Aorta (tissue), 5 donors: ENCODE measurements at regions not wholly inside any gene's neighbourhood (a gene's known extent, or its start where the extent isn't known, plus 50 kb on each side); places are given as distances from the start of the nearest gene placed in this dataset.

Experiments used
- ATAC-seq: fragments of 200-7000 bp; cut with Tn5 transposase; one replicate; pipeline ENCODE4 v1.9.1; 2022; ENCODE audit warnings: moderate library complexity; ENCODE audit not compliant: low FRiP score
- DNase-seq, 2 donors: peaks; one replicate each; pipeline ENCODE4 v3.0.0-alpha.2; 2020
- H3K27ac ChIP-seq, 2 donors: one replicate each; pipeline ENCODE4 v1.5.1; 2013; ENCODE audit warnings: low read length in 2 of 2, mild to moderate bottlenecking in 2 of 2, moderate library complexity in 2 of 2, control low read depth in 1 of 2, inconsistent platforms in 1 of 2, low read depth in 1 of 2
- H3K27me3 ChIP-seq, 2 donors: one replicate each; pipeline ENCODE4 v1.6.1; 2013; ENCODE audit warnings: control low read depth in 1 of 2, low read length in 1 of 2, mild to moderate bottlenecking in 1 of 2, moderate library complexity in 1 of 2; ENCODE audit not compliant: insufficient read depth in 2 of 2, control insufficient read depth in 1 of 2
- H3K36me3 ChIP-seq, 2 donors: one replicate each; pipeline ENCODE4 v1.6.1; 2013; ENCODE audit warnings: control low read depth in 1 of 2, low read length in 1 of 2, mild to moderate bottlenecking in 1 of 2; ENCODE audit not compliant: insufficient read depth in 2 of 2, control insufficient read depth in 1 of 2
- H3K4me1 ChIP-seq, 2 donors: one replicate each; pipeline ENCODE4 v1.6.1; 2013; ENCODE audit warnings: low read length in 2 of 2, control low read depth in 1 of 2, mild to moderate bottlenecking in 1 of 2, moderate library complexity in 1 of 2; ENCODE audit not compliant: insufficient read depth in 2 of 2, control insufficient read depth in 1 of 2
- H3K4me3 ChIP-seq, 2 donors: one replicate each; pipeline ENCODE4 v1.5.1; 2013; ENCODE audit warnings: low read length in 2 of 2, control low read depth in 1 of 2, mild to moderate bottlenecking in 1 of 2
- H3K9me3 ChIP-seq: one replicate; pipeline ENCODE4 v1.6.1; 2013; ENCODE audit warnings: mild to moderate bottlenecking, low read length; ENCODE audit not compliant: control insufficient read depth
- WGBS, 2 donors: extraction: QIAGEN DNeasy Blood & Tissue Kit; methylation state at CpG; one replicate each; pipeline ENCODE4 v1.1.7; 2013; 5-methylcytosine and 5-hydroxymethylcytosine counted together
- intact Hi-C, 2 donors: fragments of 100-400 bp; cut with DNase I; formaldehyde crosslinking; loops; one replicate each; pipeline versions ENCODE4 v1.14.2 to v1.15.0; 2022
- donor health status: healthy with polysubstance abuse.
- donor health status: Bipolar disorder and iron deficiency.
- donor health status: DM: no; HTN: no; CAD: no.
- donor health status: DM: no; HTN: no; CAD: no.
- donor health status: DM: yes; HTN: yes; CAD: no.

DNA sequence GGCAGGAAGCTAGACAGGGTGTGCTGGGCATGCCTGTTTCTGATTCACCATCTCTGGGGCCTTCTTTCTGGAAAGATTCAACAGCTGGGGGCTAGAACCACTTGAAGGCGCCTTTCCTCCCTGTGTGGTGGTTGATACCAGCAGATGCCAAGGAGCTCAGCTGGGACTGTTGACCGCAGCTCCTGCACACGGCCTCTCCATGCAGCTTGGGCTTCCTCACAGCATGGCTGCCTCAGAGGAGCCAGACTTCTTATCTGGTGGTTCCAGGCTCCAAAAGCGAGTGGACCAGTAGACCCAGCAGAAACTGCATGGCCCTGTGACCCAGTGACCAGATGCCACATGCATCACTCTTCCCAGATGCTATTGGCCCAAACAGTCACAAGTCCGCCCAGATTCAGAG, 74.7 kb upstream of the COL5A1 start:
- Histone ChIP-seq H3K27ac (no peak overlapping the region), H3K36me3 (no peaks in the 10 kb centered on the region), H3K9me3 (peaks cover 5% of the 10 kb centered on the region), H3K4me3 (no peak overlapping the region), H3K27me3 (no peaks in the 10 kb centered on the region), H3K4me1 (no peaks in the 10 kb centered on the region)
- no peak for ATAC-seq
- 97 to 98% methylated on average over 5 of the region's 5 CpGs for WGBS, 2 donors
- intact Hi-C loops, result no loop called here
- DNase-seq, result peak in 1 of 2 donors; percentile 12

DNA sequence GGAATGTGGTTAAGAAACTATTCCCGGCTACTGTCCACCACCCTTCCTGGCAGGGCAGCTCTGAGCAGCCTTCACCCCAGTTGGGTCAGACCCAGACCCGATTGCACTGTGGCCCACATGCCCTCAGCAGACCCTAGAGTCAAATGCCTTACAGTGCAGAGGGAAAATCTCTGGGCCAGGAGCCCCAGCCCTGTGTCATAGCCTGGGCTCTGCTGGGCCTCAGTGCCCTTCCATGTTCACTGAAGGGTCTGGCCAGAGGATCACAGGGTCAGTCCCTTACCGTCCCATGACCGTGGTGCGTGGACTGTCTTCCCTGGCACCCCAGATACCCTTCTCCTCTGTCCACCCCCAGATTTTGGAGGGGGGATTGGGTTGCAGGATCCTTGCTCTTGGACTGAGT, 73.5 kb upstream of the COL5A1 start:
- DNase-seq (peak in 1 of 2 donors; percentile 25), ATAC-seq (peak; percentile 11)
- WGBS, 2 donors, result 89% methylated on average over 5 of the region's 5 CpGs
- Histone ChIP-seq H3K27me3 (no peaks in the 10 kb centered on the region), H3K36me3 (no peaks in the 10 kb centered on the region), H3K4me1 (no peaks in the 10 kb centered on the region), H3K27ac (no peak overlapping the region), H3K4me3 (no peak overlapping the region), H3K9me3 (peaks cover 5% of the 10 kb centered on the region)
- intact Hi-C loops, result no loop called here

DNA sequence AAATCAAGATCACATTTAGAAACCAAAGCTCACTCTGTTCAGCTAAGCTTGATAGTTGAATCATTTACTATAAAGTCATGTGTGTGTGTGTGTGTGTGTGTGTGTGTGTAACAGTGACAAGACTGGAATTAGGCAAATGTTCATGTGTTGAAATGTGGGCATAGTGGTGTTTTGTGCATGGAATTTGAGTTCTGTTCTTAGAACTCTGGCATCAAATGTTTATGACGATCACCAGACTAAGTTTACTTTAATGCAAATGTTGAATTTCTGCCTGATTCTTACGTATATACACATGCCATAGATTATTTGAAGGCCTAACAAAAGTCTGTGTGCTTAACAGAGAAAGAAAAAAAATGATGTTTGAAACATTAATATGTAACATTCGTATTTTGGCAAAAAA, 72.8 kb upstream of the COL5A1 start:
- no peak for DNase-seq
- H3K27ac ChIP-seq, result no peak overlapping the region
- no peak for ATAC-seq
- no peaks in the 10 kb centered on the region for H3K27me3 ChIP-seq
- H3K4me3 ChIP-seq, result no peak overlapping the region
- no peaks in the 10 kb centered on the region for H3K36me3 ChIP-seq
- H3K4me1 ChIP-seq, result no peaks in the 10 kb centered on the region
- WGBS, 2 donors, result 47 to 53% methylated on average over 3 of the region's 3 CpGs
- peaks cover 5% of the 10 kb centered on the region for H3K9me3 ChIP-seq
- intact Hi-C loops, result no loop called here

DNA sequence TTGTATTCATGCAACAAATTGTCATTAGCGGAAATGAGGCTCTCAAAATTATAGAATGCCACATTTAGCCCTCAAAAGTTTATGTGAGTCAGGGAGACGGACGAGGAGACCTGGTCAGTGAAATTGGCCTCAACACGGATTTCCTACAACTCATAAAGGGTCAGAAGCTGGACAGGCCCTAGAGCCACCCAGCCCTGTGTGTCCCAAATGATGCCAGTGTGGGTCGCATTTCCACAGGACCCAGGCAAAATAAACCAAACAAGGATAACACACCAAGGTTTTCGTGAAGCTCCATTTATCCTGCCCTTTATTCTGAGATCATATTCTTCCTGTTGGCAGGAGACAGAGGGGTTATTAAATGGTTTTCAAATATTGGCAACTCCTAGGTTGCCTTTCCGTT, 72.0 kb upstream of the COL5A1 start:
- H3K27ac ChIP-seq, result no peak overlapping the region
- no peak for DNase-seq

DNA sequence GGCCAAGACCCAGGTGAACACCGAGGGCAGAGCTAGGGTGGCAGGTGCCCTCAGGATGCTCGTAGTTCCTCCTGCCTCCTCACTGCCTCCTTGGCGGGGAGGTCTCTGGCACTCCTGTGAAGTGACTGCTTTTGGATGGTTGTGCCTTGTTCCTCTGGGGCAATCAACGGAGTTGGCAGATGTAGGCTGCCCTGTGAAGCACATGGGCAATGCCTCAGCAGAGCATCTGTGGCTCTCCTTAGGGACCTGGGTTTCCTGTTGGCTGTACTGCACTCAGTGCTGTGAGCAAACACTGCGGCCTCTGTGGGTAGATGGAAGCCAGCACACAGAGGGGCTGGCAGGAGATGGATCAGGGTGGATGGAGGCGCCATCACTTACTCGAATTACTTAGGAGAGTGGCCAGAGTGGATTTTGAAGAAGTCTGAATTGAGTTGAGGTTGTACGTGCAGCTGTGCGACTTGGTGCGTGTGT, 71.4 kb upstream of the COL5A1 start:
- ATAC-seq, result peak; percentile 70
- H3K27ac ChIP-seq, result no peak overlapping the region
- 32 to 43% methylated on average over 10 of the region's 10 CpGs for WGBS, 2 donors
- intact Hi-C loops, result no loop called here
- no peaks in the 10 kb centered on the region for H3K4me1 ChIP-seq
- no peaks in the 10 kb centered on the region for H3K36me3 ChIP-seq
- H3K27me3 ChIP-seq, result no peaks in the 10 kb centered on the region
- DNase-seq, result peak in 1 of 2 donors; percentile 77
- no peak overlapping the region for H3K4me3 ChIP-seq
- H3K9me3 ChIP-seq, result peaks cover 5% of the 10 kb centered on the region

More for the DNA sequence above, 72.0 kb upstream of the COL5A1 start:
- no peaks in the 10 kb centered on the region for H3K27me3 ChIP-seq
- 83 to 89% methylated on average over 7 of the region's 7 CpGs for WGBS, 2 donors
- H3K4me1 ChIP-seq, result no peaks in the 10 kb centered on the region
- H3K9me3 ChIP-seq, result peaks cover 5% of the 10 kb centered on the region
- intact Hi-C loops, result no loop called here
- no peaks in the 10 kb centered on the region for H3K36me3 ChIP-seq
- H3K4me3 ChIP-seq, result no peak overlapping the region
- no peak for ATAC-seq

DNA sequence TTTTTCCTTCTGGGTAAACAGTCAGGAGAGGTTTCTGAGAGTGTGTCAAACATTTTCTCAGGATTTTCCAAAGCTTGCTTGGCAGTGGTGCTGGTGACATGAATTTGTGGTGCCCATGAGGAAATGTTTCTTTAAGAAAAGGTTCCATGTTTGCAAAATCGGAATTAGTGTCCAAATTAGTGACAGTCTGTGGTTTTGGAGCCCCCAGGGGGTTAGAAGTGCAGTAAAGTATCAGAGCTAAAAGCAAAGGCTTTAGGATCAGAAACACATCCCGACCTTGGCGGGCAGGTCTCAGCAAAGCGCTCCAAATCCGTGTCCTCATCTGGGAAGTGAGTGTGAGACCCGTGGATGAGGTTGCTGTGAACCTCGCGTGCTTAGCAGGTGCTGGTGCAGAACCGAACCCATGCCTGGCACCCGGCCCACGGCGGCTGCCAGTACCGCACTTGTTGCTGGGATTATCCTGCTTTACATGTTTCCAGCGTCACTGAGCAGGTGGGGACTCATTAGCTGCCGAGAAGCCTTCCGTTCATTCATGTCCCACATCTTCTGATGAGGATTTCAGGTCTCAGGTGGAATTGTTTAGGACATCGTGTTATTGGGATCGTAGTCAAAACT, 70.8 kb upstream of the COL5A1 start:
- 40 to 54% methylated on average over 18 of the region's 18 CpGs for WGBS, 2 donors
- peaks cover 5% of the 10 kb centered on the region for H3K9me3 ChIP-seq
- intact Hi-C loops, result no loop called here
- no peaks in the 10 kb centered on the region for H3K27me3 ChIP-seq
- H3K4me1 ChIP-seq, result no peaks in the 10 kb centered on the region
- peak in 1 of 2 donors; percentile 75 for DNase-seq
- no peak overlapping the region for H3K4me3 ChIP-seq
- H3K27ac ChIP-seq, result no peak overlapping the region
- ATAC-seq, result peak; percentile 27
- H3K36me3 ChIP-seq, result no peaks in the 10 kb centered on the region

DNA sequence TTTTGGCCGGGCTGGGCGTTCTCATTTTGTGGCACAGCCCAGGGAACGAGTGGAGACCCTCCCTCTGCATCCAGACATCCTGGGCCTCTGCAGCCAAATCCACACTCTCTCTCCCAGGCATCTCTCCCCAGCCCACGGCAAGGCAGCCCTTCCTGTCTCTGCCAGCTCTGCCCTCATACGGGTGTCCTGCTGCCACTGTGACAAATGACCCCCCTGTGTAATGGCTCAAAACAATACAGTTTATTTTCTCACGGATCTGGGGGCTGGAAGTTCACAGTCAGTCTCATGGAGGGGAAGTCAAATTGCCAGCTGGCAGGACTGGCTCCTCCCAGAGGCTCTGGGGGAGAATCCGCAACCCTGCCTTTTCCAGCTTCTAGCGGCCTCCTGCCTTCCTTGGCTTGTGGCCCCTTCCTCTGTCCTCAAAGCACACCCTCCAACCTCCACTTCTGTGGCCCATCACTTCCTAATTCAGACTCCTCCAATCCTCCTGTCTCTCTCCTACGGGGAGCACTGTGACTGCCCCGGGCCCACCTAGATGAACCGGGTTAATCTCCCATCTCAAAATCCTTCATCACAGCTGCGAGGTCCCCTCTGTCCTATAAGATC, 70.2 kb upstream of the COL5A1 start:
- 51 to 62% methylated on average over 12 of the region's 12 CpGs for WGBS, 2 donors
- no peaks in the 10 kb centered on the region for H3K36me3 ChIP-seq
- H3K4me1 ChIP-seq, result no peaks in the 10 kb centered on the region
- H3K27ac ChIP-seq, result no peak overlapping the region
- peak; percentile 37 for ATAC-seq
- no peak overlapping the region for H3K4me3 ChIP-seq
- no peaks in the 10 kb centered on the region for H3K27me3 ChIP-seq
- peaks cover 5% of the 10 kb centered on the region for H3K9me3 ChIP-seq
- DNase-seq, result peak in 1 of 2 donors; percentile 60
- intact Hi-C loops, result no loop called here

DNA sequence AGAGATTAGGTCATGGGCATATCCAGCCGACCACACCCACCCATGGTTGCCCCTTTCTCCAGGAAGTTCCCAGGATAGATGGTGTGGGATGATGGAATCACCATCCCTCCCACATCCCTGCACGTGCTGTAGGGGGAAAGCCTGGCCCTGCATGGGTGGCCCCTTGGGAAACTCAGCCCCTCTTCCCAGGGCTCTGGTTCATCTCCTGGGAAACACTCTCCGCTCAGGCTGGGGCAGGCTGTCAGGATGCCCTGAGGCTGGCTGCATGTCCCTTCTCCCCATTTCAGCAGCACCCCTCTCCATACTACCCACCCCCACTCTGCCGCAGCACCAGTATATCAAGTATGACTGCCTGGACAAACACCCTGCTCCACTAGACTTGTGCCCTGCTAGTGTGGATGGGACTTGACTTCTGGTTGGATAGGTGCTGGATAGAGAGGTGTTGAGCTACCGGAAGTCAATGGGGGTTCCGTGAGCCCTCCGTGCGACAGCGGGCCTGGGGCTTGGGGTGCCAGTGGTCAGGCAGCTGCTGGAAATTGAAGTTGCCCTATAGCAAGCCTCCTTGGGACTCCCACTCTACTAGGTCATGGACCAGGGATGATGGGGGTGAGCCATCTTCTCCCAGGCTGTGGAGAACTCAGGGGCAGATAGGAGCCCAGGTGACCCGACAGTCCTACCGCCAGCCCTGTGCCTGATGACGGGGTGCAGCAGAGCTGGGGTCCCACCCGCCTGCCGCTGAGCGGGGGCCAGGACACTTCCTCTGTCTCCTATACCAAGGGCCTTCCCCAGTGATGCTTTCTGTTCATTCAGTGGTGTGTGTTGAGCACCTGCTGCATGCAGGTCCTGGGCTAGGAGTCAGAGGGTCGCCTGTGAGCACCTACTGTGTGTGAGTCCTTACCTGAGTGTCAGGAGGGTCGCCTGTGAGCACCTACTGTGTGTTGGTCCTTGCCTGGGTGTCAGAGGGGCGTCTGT, 69.4 kb upstream of the COL5A1 start:
- no peak for ATAC-seq
- Histone ChIP-seq H3K9me3 (peaks cover under 1% of the 10 kb centered on the region), H3K4me3 (no peak overlapping the region), H3K27ac (no peak overlapping the region), H3K27me3 (no peaks in the 10 kb centered on the region), H3K36me3 (no peaks in the 10 kb centered on the region), H3K4me1 (no peaks in the 10 kb centered on the region)
- 95 to 97% methylated on average over 18 of the region's 18 CpGs for WGBS, 2 donors
- peak in 1 of 2 donors; percentile 64 for DNase-seq
- intact Hi-C loops, result no loop called here
